ENCODE measurements at regions not wholly inside any gene's neighbourhood (a gene's known extent, or its start where the extent isn't known, plus 50 kb on each side); places are given as distances from the start of the nearest gene placed in this dataset.

- no peak for TF ChIP-seq CTCF (IDR thresholded peaks at IDR 0.05; ENCODE audit: insufficient read depth, low read depth, low read length, missing control alignments)
- H3K4me3 ChIP-seq (ENCODE audit: low read depth, low read length) = no peak overlapping the region
- DNase-seq (ENCODE audit: low read depth) = no peak
These were observed 197.7 kb downstream of the SLITRK6 start for GRCh38 chr13:85601526-85601925.

- H3K4me3 ChIP-seq (ENCODE audit: low read depth, low read length) = no peak overlapping the region
- TF ChIP-seq CTCF (IDR thresholded peaks at IDR 0.05; ENCODE audit: insufficient read depth, low read depth, low read length, missing control alignments) = no peak
- no peak for DNase-seq (ENCODE audit: low read depth)
These were observed 201.3 kb downstream of the SLITRK6 start for GRCh38 chr13:85597790-85598500.

GRCh38 chr13:85592211-85592610 lies 207.0 kb downstream of the SLITRK6 start:
- no peak for DNase-seq (ENCODE audit: low read depth)
- H3K4me3 ChIP-seq (ENCODE audit: low read depth, low read length) = no peak overlapping the region
- TF ChIP-seq CTCF (IDR thresholded peaks at IDR 0.05; ENCODE audit: insufficient read depth, low read depth, low read length, missing control alignments) = no peak

- DNase-seq (ENCODE audit: low read depth) = no peak
- no peak overlapping the region for H3K4me3 ChIP-seq (ENCODE audit: low read depth, low read length)
- TF ChIP-seq CTCF (IDR thresholded peaks at IDR 0.05; ENCODE audit: insufficient read depth, low read depth, low read length, missing control alignments) = no peak
These were observed 208.8 kb downstream of the SLITRK6 start for GRCh38 chr13:85590231-85590931.

GRCh38 chr13:85589021-85589420 lies 210.2 kb downstream of the SLITRK6 start:
- no peak for DNase-seq (ENCODE audit: low read depth)
- TF ChIP-seq CTCF (IDR thresholded peaks at IDR 0.05; ENCODE audit: insufficient read depth, low read depth, low read length, missing control alignments) = no peak
- H3K4me3 ChIP-seq (ENCODE audit: low read depth, low read length) = no peak overlapping the region

GRCh38 chr13:85588359-85588758 lies 210.9 kb downstream of the SLITRK6 start:
- TF ChIP-seq CTCF (IDR thresholded peaks at IDR 0.05; ENCODE audit: insufficient read depth, low read depth, low read length, missing control alignments) = no peak
- H3K4me3 ChIP-seq (ENCODE audit: low read depth, low read length) = no peak overlapping the region
- no peak for DNase-seq (ENCODE audit: low read depth)

All from GM12865 (cell line).